A549 (cell line): ENCODE measurements at regions not wholly inside any gene's neighbourhood (a gene's known extent, or its start where the extent isn't known, plus 50 kb on each side); places are given as distances from the start of the nearest gene placed in this dataset.

ENCODE experiments used
- ATAC-seq, 2 experiments: fragments of 200-7000 bp in 1 of 2; fragments of >200 bp in 1 of 2; cut with Nextera tagmentation in 1 of 2; cut with Tn5 transposase in 1 of 2; 3 replicates each; pipeline versions ENCODE4 v1.8.0 to v1.9.1; 2018 to 2020; ENCODE audit warnings: mild to moderate bottlenecking in 1 of 2, moderate library complexity in 1 of 2
- CTCF ChIA-PET: fragments of 300-600 bp; sonication (Branson Sonifier 250); formaldehyde crosslinking; extraction: SDS; loops from one replicate; lab custom pipeline; 2021; ENCODE audit warnings: antibody characterized with exemption, inconsistent platforms; lab: Yijun Ruan, JAX
- POLR2A ChIA-PET: fragments of 350-600 bp; formaldehyde crosslinking; extraction: SDS; loops from one replicate; lab custom pipeline; 2021; ENCODE audit warnings: antibody characterized with exemption, inconsistent platforms; lab: Yijun Ruan, JAX
- DNase-seq, 2 experiments: peaks; one replicate each; pipeline versions ENCODE4 v3.0.0 to v3.0.0-alpha.2; 2011 to 2016; ENCODE audit warnings: low read depth in 1 of 2, low spot score in 1 of 2
- FAIRE-seq: peaks from 2 replicates; lab custom pipeline; 2011; peaks lifted over from hg19 to GRCh38; lab: Jason Lieb, UNC
- H3K27ac ChIP-seq, 2 experiments: fragments of >200 bp; sonication (Bioruptor Twin); formaldehyde crosslinking; 3 replicates each; pipeline ENCODE4 v1.5.1; 2016 to 2017
- H3K4me1 ChIP-seq: fragments of >200 bp; sonication (Bioruptor Twin); formaldehyde crosslinking; 3 replicates; pipeline ENCODE4 v1.6.1; 2016
- H3K4me2 ChIP-seq: fragments of >200 bp; sonication (Bioruptor Twin); formaldehyde crosslinking; 3 replicates; pipeline ENCODE4 v1.6.1; 2016
- H3K4me3 ChIP-seq: fragments of >200 bp; sonication (Bioruptor Twin); formaldehyde crosslinking; 3 replicates; pipeline ENCODE4 v1.5.1; 2016
- H3K9me3 ChIP-seq: fragments of >200 bp; sonication (Bioruptor Twin); formaldehyde crosslinking; 3 replicates; pipeline ENCODE4 v1.6.1; 2016
- CBX8 ChIP-seq: fragments of 200-600 bp; sonication (generic); IDR thresholded peaks from 2 replicates; pipeline ENCODE4 v1.6.1; 2016
- EHF ChIP-seq: fragments of 250-450 bp; sonication (Bioruptor Pico); IDR thresholded peaks from 2 replicates; pipeline ENCODE4 v1.5.0; 2020; ENCODE audit warnings: mild to moderate bottlenecking
- FOSL2 ChIP-seq, 2 experiments: fragments of 450-650 bp in 1 of 2; fragments of >200 bp in 1 of 2; sonication (Bioruptor Twin) in 1 of 2; formaldehyde crosslinking; IDR thresholded peaks; 2 replicates each; pipeline versions ENCODE4 v1.5.0 to v1.6.1; 2016 to 2020; ENCODE audit warnings: mild to moderate bottlenecking in 1 of 2, moderate library complexity in 1 of 2
- FOXS1 ChIP-seq: fragments of 250-450 bp; sonication (Bioruptor Pico); IDR thresholded peaks from 2 replicates; pipeline ENCODE4 v1.5.0; 2020; ENCODE audit warnings: mild to moderate bottlenecking, moderate library complexity
- GATA3 ChIP-seq: IDR thresholded peaks from 2 replicates; pipeline ENCODE4 v1.6.1; 2012; ENCODE audit warnings: borderline replicate concordance
- HEYL ChIP-seq: fragments of 250-450 bp; sonication (Bioruptor Pico); IDR thresholded peaks from 2 replicates; pipeline ENCODE4 v1.8.0; 2021; ENCODE audit warnings: mild to moderate bottlenecking, moderate library complexity
- HOXA7 ChIP-seq: fragments of 250-450 bp; sonication (Bioruptor Pico); IDR thresholded peaks from 2 replicates; pipeline ENCODE4 v1.5.0; 2020; ENCODE audit warnings: mild to moderate bottlenecking, moderate library complexity
- MYC ChIP-seq: IDR thresholded peaks from 2 replicates; pipeline ENCODE4 v1.6.1; 2012; ENCODE audit warnings: mild to moderate bottlenecking, inconsistent platforms, low read length, improper control_type of control experiment, borderline replicate concordance
- NR3C1 ChIP-seq: fragments of >200 bp; sonication (Bioruptor Twin); formaldehyde crosslinking; IDR thresholded peaks from 3 replicates; pipeline ENCODE4 v1.6.1; 2017
- POLR2A ChIP-seq: IDR thresholded peaks from 2 replicates; pipeline ENCODE4 v1.6.1; 2012; ENCODE audit warnings: mild to moderate bottlenecking, low read length
- RAD21 ChIP-seq, 2 experiments: fragments of >200 bp in 1 of 2; sonication (Bioruptor Twin) in 1 of 2; formaldehyde crosslinking in 1 of 2; IDR thresholded peaks in 1 of 2; conservative IDR thresholded peaks in 1 of 2; 2 replicates in 1 of 2; 3 replicates in 1 of 2; pipeline ENCODE4 v1.6.1; 2012 to 2018; ENCODE audit warnings: inconsistent platforms in 1 of 2
- RARB ChIP-seq: fragments of 250-450 bp; sonication (Bioruptor Pico); IDR thresholded peaks from 2 replicates; pipeline ENCODE4 v1.8.0; 2021; ENCODE audit warnings: mild to moderate bottlenecking, moderate library complexity
- RFX5 ChIP-seq: fragments of 450-650 bp; IDR thresholded peaks from 2 replicates; pipeline ENCODE4 v1.7.1; 2014; ENCODE audit warnings: antibody characterized with exemption, mild to moderate bottlenecking, moderate library complexity
- RNF2 ChIP-seq: fragments of 200-600 bp; sonication (generic); IDR thresholded peaks from 2 replicates; pipeline ENCODE4 v1.6.1; 2016; ENCODE audit warnings: low read depth, mild to moderate bottlenecking, antibody characterized with exemption, moderate library complexity, borderline replicate concordance
- SMC3 ChIP-seq: fragments of >200 bp; sonication (Bioruptor Twin); formaldehyde crosslinking; IDR thresholded peaks from 3 replicates; pipeline ENCODE4 v1.6.1; 2018; ENCODE audit warnings: inconsistent platforms
- TFCP2L1 ChIP-seq: fragments of 250-450 bp; sonication (Bioruptor Pico); IDR thresholded peaks from 2 replicates; pipeline ENCODE4 v1.5.0; 2021; ENCODE audit warnings: mild to moderate bottlenecking
- ZC3H11A ChIP-seq: fragments of 450-650 bp; IDR thresholded peaks from 2 replicates; pipeline ENCODE4 v1.6.1; 2014; ENCODE audit warnings: antibody characterized with exemption, mild to moderate bottlenecking
- WGBS: methylation state at CpG from one replicate; pipeline ENCODE4 v1.1.6; 2017; ENCODE audit errors: missing lambda C conversion rate; 5-methylcytosine and 5-hydroxymethylcytosine counted together
- TF ChIP-seq, protein P1 (sequence below): fragments of 250-450 bp; sonication (Bioruptor Pico); IDR thresholded peaks from 2 replicates; pipeline ENCODE4 v1.5.0; 2021; ENCODE audit warnings: mild to moderate bottlenecking, moderate library complexity, borderline replicate concordance
- TF ChIP-seq, protein P2 (sequence below): fragments of >200 bp; sonication (Bioruptor Twin); formaldehyde crosslinking; IDR thresholded peaks from 2 replicates; pipeline ENCODE4 v1.6.1; 2016
- TF ChIP-seq, protein P3 (sequence below): fragments of 200-600 bp; sonication (generic); IDR thresholded peaks from 2 replicates; pipeline ENCODE4 v1.6.1; 2016; ENCODE audit warnings: antibody characterized with exemption, mild to moderate bottlenecking, moderate library complexity
- TF ChIP-seq, protein P4 (sequence below): IDR thresholded peaks from 2 replicates; pipeline ENCODE4 v1.6.1; 2012
- TF ChIP-seq, protein P5 (sequence below): fragments of 450-650 bp; IDR thresholded peaks from 2 replicates; pipeline ENCODE4 v1.6.1; 2014; ENCODE audit warnings: antibody characterized with exemption

DNA sequence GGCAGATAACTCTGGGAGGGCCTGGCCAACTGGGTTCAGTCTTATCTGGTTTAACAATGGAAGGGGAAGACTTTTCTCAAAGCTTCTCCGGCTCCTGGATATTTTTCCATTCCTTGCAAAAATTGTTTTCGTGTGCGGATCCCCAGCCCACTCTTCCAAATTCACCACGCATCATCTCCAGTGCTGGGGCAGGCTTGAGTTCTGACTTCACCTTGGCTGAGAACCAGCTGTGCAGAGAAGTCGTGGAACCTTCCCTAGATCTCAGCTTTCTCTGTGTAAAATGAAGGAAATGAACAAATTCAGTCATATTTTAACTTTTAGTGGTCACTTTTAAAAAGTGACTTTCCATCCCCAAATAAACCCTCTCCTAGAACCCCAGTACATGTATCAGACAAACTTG lies 297.0 kb downstream of the TCF7L2 start:
- WGBS, result 74% methylated on average over 5 of the region's 5 CpGs
- H3K4me2 ChIP-seq, result no peak overlapping the region
- TF ChIP-seq, protein P1, sequence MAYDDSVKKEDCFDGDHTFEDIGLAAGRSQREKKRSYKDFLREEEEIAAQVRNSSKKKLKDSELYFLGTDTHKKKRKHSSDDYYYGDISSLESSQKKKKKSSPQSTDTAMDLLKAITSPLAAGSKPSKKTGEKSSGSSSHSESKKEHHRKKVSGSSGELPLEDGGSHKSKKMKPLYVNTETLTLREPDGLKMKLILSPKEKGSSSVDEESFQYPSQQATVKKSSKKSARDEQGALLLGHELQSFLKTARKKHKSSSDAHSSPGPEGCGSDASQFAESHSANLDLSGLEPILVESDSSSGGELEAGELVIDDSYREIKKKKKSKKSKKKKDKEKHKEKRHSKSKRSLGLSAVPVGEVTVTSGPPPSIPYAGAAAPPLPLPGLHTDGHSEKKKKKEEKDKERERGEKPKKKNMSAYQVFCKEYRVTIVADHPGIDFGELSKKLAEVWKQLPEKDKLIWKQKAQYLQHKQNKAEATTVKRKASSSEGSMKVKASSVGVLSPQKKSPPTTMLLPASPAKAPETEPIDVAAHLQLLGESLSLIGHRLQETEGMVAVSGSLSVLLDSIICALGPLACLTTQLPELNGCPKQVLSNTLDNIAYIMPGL (CRISPR knock-in tag), result no peak
- TF ChIP-seq RNF2, result no peak
- TF ChIP-seq RAD21 (conservative IDR thresholded peaks at IDR 0.05 in 1 of 2, IDR thresholded peaks at IDR 0.05 in 1 of 2), result no peak
- TF ChIP-seq HEYL, result no peak
- no peak for TF ChIP-seq POLR2A
- TF ChIP-seq, protein P2, sequence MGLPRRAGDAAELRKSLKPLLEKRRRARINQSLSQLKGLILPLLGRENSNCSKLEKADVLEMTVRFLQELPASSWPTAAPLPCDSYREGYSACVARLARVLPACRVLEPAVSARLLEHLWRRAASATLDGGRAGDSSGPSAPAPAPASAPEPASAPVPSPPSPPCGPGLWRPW, result no peak
- TF ChIP-seq FOSL2 (IDR thresholded peaks at IDR 0.05), result no peak
- TF ChIP-seq FOSL2 (CRISPR knock-in tag; IDR thresholded peaks at IDR 0.05), result no peak
- TF ChIP-seq, all 56 proteins: peak for 0
- Histone ChIP-seq H3K4me1 (no peaks in the 10 kb centered on the region), H3K4me3 (no peak overlapping the region), H3K9me3 (no peaks in the 10 kb centered on the region), H3K27ac (no peak overlapping the region)
- POLR2A ChIA-PET, result no interaction called here
- CTCF ChIA-PET, result no interaction called here
- no peak for ATAC-seq
- no peak for DNase-seq
- FAIRE-seq, result no peak

DNA sequence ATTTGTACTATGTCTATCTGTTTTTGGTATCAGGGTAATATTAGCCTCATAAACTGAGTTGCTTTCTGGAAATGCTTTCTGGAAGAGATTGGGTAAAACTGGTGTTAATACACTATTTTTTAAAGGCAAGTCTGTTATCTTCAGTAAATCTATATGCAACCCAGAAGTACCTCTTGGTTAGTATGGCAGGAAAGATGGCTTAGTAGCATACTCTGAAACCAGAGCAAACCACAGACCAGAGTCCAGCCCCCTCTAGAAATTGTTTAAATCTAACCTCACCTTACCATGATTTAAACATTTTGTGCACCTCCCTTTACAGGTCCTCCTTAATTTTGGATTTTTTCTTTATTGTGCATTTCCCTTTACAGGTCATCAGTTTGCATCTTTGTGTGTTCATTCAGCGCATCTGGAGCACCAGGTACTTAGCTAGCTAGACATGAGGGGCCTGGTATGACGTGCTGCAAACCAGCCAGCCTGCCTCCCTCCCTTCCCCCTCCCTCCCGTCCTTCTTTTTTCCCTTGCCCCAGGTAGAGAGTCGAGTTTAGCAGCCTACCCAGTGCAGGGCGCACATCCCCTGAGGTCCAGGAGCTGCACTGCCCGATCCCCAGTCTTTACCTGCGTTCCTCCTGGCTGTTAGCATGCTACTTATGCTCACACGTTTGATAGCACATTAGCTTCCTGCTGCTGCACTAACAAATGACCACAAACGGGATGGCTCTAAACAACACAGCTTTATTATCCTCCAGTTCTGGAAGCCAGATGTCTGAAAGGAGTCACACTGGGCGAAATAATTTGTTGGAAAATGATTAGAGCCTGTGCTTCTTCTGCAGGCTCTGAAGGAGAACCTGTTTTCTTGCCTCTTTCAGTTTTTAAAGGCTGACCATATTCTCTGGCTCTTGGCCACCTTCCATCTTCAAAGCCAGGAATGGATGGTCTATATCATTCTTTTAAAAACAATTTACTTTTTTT lies 299.9 kb upstream of the HABP2 start:
- POLR2A ChIA-PET, result no interaction called here
- no peaks in the 10 kb centered on the region for H3K9me3 ChIP-seq
- ATAC-seq (no peak), FAIRE-seq (no peak), DNase-seq (no peak)
- H3K4me1 ChIP-seq, result no peaks in the 10 kb centered on the region
- CTCF ChIA-PET, result no interaction called here
- no peak overlapping the region for H3K4me2 ChIP-seq
- H3K27ac ChIP-seq, result no peak overlapping the region
- no peak overlapping the region for H3K4me3 ChIP-seq
- WGBS, result 50% methylated on average over 10 of the region's 10 CpGs
- TF ChIP-seq, protein P3, sequence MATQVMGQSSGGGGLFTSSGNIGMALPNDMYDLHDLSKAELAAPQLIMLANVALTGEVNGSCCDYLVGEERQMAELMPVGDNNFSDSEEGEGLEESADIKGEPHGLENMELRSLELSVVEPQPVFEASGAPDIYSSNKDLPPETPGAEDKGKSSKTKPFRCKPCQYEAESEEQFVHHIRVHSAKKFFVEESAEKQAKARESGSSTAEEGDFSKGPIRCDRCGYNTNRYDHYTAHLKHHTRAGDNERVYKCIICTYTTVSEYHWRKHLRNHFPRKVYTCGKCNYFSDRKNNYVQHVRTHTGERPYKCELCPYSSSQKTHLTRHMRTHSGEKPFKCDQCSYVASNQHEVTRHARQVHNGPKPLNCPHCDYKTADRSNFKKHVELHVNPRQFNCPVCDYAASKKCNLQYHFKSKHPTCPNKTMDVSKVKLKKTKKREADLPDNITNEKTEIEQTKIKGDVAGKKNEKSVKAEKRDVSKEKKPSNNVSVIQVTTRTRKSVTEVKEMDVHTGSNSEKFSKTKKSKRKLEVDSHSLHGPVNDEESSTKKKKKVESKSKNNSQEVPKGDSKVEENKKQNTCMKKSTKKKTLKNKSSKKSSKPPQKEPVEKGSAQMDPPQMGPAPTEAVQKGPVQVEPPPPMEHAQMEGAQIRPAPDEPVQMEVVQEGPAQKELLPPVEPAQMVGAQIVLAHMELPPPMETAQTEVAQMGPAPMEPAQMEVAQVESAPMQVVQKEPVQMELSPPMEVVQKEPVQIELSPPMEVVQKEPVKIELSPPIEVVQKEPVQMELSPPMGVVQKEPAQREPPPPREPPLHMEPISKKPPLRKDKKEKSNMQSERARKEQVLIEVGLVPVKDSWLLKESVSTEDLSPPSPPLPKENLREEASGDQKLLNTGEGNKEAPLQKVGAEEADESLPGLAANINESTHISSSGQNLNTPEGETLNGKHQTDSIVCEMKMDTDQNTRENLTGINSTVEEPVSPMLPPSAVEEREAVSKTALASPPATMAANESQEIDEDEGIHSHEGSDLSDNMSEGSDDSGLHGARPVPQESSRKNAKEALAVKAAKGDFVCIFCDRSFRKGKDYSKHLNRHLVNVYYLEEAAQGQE, result no peak
- TF ChIP-seq, protein P4, sequence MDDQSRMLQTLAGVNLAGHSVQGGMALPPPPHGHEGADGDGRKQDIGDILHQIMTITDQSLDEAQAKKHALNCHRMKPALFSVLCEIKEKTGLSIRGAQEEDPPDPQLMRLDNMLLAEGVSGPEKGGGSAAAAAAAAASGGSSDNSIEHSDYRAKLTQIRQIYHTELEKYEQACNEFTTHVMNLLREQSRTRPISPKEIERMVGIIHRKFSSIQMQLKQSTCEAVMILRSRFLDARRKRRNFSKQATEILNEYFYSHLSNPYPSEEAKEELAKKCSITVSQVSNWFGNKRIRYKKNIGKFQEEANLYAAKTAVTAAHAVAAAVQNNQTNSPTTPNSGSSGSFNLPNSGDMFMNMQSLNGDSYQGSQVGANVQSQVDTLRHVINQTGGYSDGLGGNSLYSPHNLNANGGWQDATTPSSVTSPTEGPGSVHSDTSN, result no peak
- no peak for TF ChIP-seq MYC

DNA sequence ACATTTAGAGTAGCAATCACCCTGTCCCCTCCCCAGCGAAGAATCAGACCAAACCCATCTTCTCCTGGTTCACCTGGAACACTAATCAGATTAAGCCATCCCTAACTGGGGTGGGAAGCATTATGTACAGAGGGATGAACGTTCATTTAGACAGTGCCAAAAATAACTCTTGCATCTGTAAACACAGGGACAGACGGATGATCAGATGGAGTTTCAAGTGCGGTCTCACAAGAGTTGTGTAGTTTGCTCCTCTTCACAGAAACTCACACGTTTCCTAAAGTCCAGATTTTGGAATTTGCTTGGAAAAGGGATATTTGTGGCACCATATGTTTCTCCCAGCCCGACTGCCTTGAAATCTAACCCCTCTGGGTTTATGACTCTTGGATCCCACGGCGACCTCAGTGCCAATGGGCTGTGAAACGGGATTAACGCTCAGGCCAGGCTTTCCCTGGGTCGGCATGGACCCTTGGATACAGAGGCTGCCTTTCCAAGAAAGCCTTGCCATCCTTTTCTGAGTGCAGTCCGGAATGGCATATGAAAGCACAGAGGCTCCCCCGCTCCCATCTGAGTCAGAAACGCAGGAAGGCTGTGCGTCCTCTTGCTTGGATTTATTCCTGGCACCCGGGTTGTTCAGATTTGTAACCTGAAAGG lies 293.2 kb upstream of the HABP2 start:
- no peaks in the 10 kb centered on the region for H3K4me1 ChIP-seq
- no peak for TF ChIP-seq MYC
- TF ChIP-seq RAD21 (conservative IDR thresholded peaks at IDR 0.05 in 1 of 2, IDR thresholded peaks at IDR 0.05 in 1 of 2), result no peak
- no peak for TF ChIP-seq NR3C1
- TF ChIP-seq, protein P2, result no peak
- no peak for TF ChIP-seq RARB (CRISPR knock-in tag)
- TF ChIP-seq CBX8, result no peak
- no peak for TF ChIP-seq SMC3
- no peak for TF ChIP-seq EHF (CRISPR knock-in tag)
- TF ChIP-seq HOXA7, result no peak
- TF ChIP-seq TFCP2L1 (CRISPR knock-in tag), result no peak
- no peak for TF ChIP-seq RFX5
- TF ChIP-seq FOXS1, result no peak
- no peak for TF ChIP-seq GATA3
- no peak for TF ChIP-seq ZC3H11A
- TF ChIP-seq, protein P5, sequence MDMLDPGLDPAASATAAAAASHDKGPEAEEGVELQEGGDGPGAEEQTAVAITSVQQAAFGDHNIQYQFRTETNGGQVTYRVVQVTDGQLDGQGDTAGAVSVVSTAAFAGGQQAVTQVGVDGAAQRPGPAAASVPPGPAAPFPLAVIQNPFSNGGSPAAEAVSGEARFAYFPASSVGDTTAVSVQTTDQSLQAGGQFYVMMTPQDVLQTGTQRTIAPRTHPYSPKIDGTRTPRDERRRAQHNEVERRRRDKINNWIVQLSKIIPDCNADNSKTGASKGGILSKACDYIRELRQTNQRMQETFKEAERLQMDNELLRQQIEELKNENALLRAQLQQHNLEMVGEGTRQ, result no peak

More for the DNA sequence above, 293.2 kb upstream of the HABP2 start:
- Histone ChIP-seq H3K4me3 (no peak overlapping the region), H3K27ac (no peak overlapping the region), H3K4me2 (no peak overlapping the region), H3K9me3 (no peaks in the 10 kb centered on the region)
- ChIA-PET POLR2A (no interaction called here), CTCF (interaction anchor here (1.2 kb wide), 1 partner anchor 9 kb away, joined by 3 read pairs; no protein-coding TSS in a partner anchor)
- WGBS, result 53% methylated on average over 16 of the region's 16 CpGs
- no peak for FAIRE-seq
- ATAC-seq, result no peak
- no peak for DNase-seq
